HuH-7 (cell line): ENCODE measurements at regions not wholly inside any gene's neighbourhood (a gene's known extent, or its start where the extent isn't known, plus 50 kb on each side); places are given as distances from the start of the nearest gene placed in this dataset.
"Not testable (repeated sequence)": the region's sequence is repeated elsewhere in the genome, so short reads cannot be mapped to it uniquely, and the experiment has no call there.

Experiments used
- DNase-seq: peaks from one replicate; pipeline ENCODE4 v3.0.0; 2011; ENCODE audit warnings: low spot score

DNA sequence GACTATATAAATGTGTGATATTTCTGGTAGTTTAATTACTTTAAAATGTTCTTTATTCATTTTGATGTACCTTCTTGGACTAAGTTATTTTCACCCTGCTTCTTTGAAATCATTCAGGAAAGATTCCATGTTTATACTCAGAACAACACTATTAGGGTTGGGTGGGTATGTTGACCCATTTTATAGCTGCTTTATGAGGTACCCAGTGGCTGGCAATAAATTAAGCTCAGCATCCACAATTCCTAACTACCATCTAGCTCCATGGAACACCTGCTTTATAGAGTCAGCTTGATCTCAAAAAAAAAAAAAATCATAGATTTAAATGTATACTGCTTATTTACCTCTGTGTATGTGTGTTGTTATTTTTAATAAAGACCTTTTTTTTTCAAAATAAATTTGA, 78.9 kb upstream of the ZNF91 start:
- DNase-seq, result no peak

GRCh38 chr19:23470873-23471545, 75.7 kb upstream of the ZNF91 start:
- no peak for DNase-seq

GRCh38 chr19:23464349-23464748, 69.1 kb upstream of the ZNF91 start:
- DNase-seq, result not testable (repeated sequence)

GRCh38 chr19:23461120-23461519, 65.8 kb upstream of the ZNF91 start:
- no peak for DNase-seq

- DNase-seq, result no peak
Measured at GRCh38 chr19:23460656-23461055, 65.4 kb upstream of the ZNF91 start.
